Transverse colon (tissue), 4 donors: ENCODE measurements at regions not wholly inside any gene's neighbourhood (a gene's known extent, or its start where the extent isn't known, plus 50 kb on each side); places are given as distances from the start of the nearest gene placed in this dataset.

Experiments used
- DNase-seq: peaks from one replicate; pipeline ENCODE4 v3.0.0-alpha.2; 2019
- H3K27ac ChIP-seq, 4 donors: fragments of 200-600 bp; sonication (generic); 2 replicates each; pipeline ENCODE4 v1.5.1; 2016 to 2018; ENCODE audit warnings: inconsistent platforms in 4 of 4
- H3K27me3 ChIP-seq: fragments of 200-600 bp; sonication (generic); 2 replicates; pipeline ENCODE4 v1.5.1; 2017; ENCODE audit warnings: inconsistent platforms
- H3K36me3 ChIP-seq, 4 donors: fragments of 200-600 bp; sonication (generic); 2 replicates each; pipeline ENCODE4 v1.5.1; 2017 to 2019; ENCODE audit warnings: inconsistent platforms in 4 of 4
- H3K4me1 ChIP-seq, 4 donors: fragments of 200-600 bp; sonication (generic); 2 replicates each; pipeline ENCODE4 v1.5.1; 2017 to 2020; ENCODE audit warnings: inconsistent platforms in 4 of 4
- H3K4me3 ChIP-seq, 4 donors: fragments of 200-600 bp; sonication (generic); 1 replicate in 1 of 4; 2 replicates in 3 of 4; pipeline versions ENCODE4 v1.5.1 to v1.6.1; 2017 to 2019; ENCODE audit warnings: inconsistent platforms in 4 of 4
- H3K9me3 ChIP-seq, 2 donors: fragments of 200-600 bp; sonication (generic); 2 replicates each; pipeline ENCODE4 v1.5.1; 2017 to 2019; ENCODE audit warnings: inconsistent platforms in 2 of 2
- EP300 ChIP-seq: sonication (generic); formaldehyde crosslinking; IDR thresholded peaks from one replicate; pipeline ENCODE4 v1.6.1; 2017; ENCODE audit warnings: antibody characterized with exemption, low read depth
- POLR2A ChIP-seq: fragments of 450-650 bp; IDR thresholded peaks from one replicate; pipeline ENCODE4 v1.6.1; 2016; ENCODE audit warnings: antibody characterized with exemption, mild to moderate bottlenecking, moderate library complexity
- POLR2AphosphoS5 ChIP-seq, 3 donors: sonication (generic); formaldehyde crosslinking; IDR thresholded peaks; one replicate each; pipeline ENCODE4 v1.6.1; 2016; ENCODE audit warnings: antibody characterized with exemption in 3 of 3
- WGBS, 2 donors: methylation state at CpG; one replicate each; pipeline ENCODE4 v1.1.5; 2018; ENCODE audit warnings: low coverage in 1 of 2; 5-methylcytosine and 5-hydroxymethylcytosine counted together
- in situ Hi-C, 4 donors: fragments of 200-750 bp; cut with MboI; loops; one replicate each; pipeline versions ENCODE4 v1.15.0 to v1.15.1; 2017; ENCODE audit warnings: low sequenced_read_pairs in 3 of 4, low pct_ligation_motif_present in 1 of 4, low pct_unique_long_range_greater_than_20kb in 1 of 4
- intact Hi-C: fragments of 100-400 bp; cut with DNase I; formaldehyde crosslinking; loops from one replicate; pipeline ENCODE4 v1.15.1; 2023; ENCODE audit warnings: low total_unique reads
- TF ChIP-seq, protein P1 (sequence below), 5 experiments: fragments of 200-600 bp in 3 of 5; fragments of 450-650 bp in 2 of 5; sonication (generic) in 3 of 5; IDR thresholded peaks; 1 replicate in 2 of 5; 2 replicates in 3 of 5; pipeline ENCODE4 v1.5.1; 2016 to 2017; ENCODE audit warnings: antibody characterized with exemption in 5 of 5, inconsistent platforms in 3 of 5, mild to moderate bottlenecking in 2 of 5, moderate library complexity in 1 of 5

DNA sequence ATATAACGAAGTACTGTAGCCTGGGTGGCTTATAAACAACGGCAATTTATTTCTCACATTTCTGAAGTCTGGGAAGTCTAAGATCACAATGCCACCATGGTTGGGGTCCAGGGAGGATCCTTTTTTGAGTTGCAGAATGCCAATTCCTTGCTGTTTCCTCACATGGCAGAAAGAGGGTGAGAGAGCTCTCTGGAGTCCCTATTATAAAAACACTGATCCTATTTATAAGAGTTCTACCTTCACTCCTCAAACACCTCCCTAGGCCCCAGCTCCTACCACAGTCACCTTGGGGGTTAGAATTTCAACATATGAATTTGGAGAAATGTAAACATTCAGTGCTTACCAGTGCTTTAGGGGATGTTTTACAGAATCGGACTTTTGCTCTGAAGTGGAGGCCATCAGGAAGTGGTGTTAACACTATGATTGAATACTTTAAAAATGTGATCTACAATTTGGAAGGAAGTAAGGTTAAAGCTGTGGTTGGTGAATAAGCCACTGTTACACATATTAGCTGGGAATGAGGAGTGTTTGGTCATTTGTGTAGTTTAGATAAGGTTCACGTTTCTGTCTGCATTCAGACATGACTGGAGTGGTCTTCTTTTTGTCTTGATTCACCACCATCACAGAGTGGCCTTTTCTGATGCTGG lies 79.9 kb upstream of the SPTLC3 start:
- in situ Hi-C loops (loop anchor here in 2 of 4 donors (10.0 kb wide), 2 partner anchors 56 to 176 kb away; no protein-coding TSS in a partner anchor), intact Hi-C loops (loop anchor here (5.0 kb wide), 1 partner anchor 188 kb away; no protein-coding TSS in a partner anchor)
- Histone ChIP-seq H3K27ac (no peak overlapping the region), H3K9me3 (no peaks in the 10 kb centered on the region), H3K4me3 (no peak overlapping the region), H3K27me3 (no peaks in the 10 kb centered on the region), H3K4me1 (peaks cover 0 to 9% (median 0%) of the 10 kb centered on the region in 4 donors), H3K36me3 (no peaks in the 10 kb centered on the region)
- 32 to 44% methylated on average over 3 to 4 of the region's 4 CpGs for WGBS, 2 donors
- DNase-seq, result no peak
- TF ChIP-seq, protein P1, sequence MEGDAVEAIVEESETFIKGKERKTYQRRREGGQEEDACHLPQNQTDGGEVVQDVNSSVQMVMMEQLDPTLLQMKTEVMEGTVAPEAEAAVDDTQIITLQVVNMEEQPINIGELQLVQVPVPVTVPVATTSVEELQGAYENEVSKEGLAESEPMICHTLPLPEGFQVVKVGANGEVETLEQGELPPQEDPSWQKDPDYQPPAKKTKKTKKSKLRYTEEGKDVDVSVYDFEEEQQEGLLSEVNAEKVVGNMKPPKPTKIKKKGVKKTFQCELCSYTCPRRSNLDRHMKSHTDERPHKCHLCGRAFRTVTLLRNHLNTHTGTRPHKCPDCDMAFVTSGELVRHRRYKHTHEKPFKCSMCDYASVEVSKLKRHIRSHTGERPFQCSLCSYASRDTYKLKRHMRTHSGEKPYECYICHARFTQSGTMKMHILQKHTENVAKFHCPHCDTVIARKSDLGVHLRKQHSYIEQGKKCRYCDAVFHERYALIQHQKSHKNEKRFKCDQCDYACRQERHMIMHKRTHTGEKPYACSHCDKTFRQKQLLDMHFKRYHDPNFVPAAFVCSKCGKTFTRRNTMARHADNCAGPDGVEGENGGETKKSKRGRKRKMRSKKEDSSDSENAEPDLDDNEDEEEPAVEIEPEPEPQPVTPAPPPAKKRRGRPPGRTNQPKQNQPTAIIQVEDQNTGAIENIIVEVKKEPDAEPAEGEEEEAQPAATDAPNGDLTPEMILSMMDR (IDR thresholded peaks at IDR 0.05), result no peak
- TF ChIP-seq POLR2AphosphoS5 (IDR thresholded peaks at IDR 0.05) (no peak), POLR2A (no peak), EP300 (no peak)

GRCh38 chr20:12936020-12936419 lies 72.8 kb upstream of the SPTLC3 start:
- no peaks in the 10 kb centered on the region for H3K9me3 ChIP-seq
- in situ Hi-C loops (no loop called here), intact Hi-C loops (no loop called here)
- no peak for TF ChIP-seq EP300
- no peak for TF ChIP-seq POLR2AphosphoS5 (IDR thresholded peaks at IDR 0.05)
- TF ChIP-seq, protein P1 (IDR thresholded peaks at IDR 0.05), result no peak
- TF ChIP-seq POLR2A, result no peak
- DNase-seq, result no peak
- H3K36me3 ChIP-seq, result no peaks in the 10 kb centered on the region
- WGBS, 2 donors, result 73% methylated on average over 5 of the region's 5 CpGs; no CpG with 5 or more reads in 1 of the 2 donors
- no peak overlapping the region for H3K27ac ChIP-seq
- no peaks in the 10 kb centered on the region for H3K4me1 ChIP-seq
- H3K27me3 ChIP-seq, result no peaks in the 10 kb centered on the region
- no peak overlapping the region for H3K4me3 ChIP-seq

DNA sequence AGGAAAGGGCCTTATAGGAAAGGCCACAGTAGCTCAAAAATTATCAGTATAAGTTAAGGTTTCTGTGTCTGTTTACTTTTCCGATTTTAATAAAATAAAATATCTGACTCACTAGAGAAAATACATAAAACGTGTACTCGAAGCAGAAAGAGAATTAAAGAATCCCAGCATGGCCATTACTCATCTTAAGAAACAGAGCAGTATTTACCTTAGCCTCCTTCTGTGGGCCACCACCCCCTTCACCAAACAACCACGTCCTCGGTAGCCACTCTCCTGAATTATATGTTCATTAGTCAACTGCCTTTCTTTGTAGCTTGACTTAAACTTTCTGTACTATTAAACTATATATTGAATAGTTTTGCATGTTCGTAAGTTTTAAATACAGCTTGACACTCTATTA lies 72.2 kb upstream of the SPTLC3 start:
- no peak for DNase-seq
- WGBS, 2 donors, result 79 to 86% methylated on average over 6 of the region's 6 CpGs
- Histone ChIP-seq H3K9me3 (no peaks in the 10 kb centered on the region), H3K4me3 (no peak overlapping the region), H3K27ac (no peak overlapping the region), H3K36me3 (no peaks in the 10 kb centered on the region), H3K27me3 (no peaks in the 10 kb centered on the region), H3K4me1 (no peaks in the 10 kb centered on the region)
- in situ Hi-C loops, result no loop called here
- TF ChIP-seq EP300 (no peak), POLR2AphosphoS5 (IDR thresholded peaks at IDR 0.05) (no peak), POLR2A (no peak)
- TF ChIP-seq, protein P1 (IDR thresholded peaks at IDR 0.05), result no peak
- intact Hi-C loops, result no loop called here

DNA sequence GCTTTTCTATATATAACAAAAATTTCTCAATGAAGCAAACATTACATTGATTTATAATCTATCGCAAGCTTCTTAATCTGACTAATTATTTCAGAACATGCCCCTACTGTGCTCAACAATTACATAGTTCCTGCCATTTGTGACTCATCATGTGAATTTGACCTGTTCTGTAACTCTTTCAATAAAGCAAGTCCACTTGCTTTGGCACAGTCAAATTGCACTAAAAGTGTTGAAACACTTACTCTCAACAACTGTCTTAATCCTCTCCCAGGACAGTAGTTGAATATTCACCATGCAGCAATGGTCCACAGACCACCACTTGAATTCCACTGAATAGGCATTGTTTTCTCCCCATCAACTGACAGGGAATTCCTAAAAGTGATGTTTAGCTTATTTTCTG lies 67.7 kb upstream of the SPTLC3 start:
- Histone ChIP-seq H3K4me1 (no peaks in the 10 kb centered on the region), H3K4me3 (no peak overlapping the region), H3K27ac (no peak overlapping the region), H3K27me3 (no peaks in the 10 kb centered on the region), H3K9me3 (no peaks in the 10 kb centered on the region), H3K36me3 (no peaks in the 10 kb centered on the region)
- 100% methylated on average over 1 of the region's 1 CpG for WGBS, 2 donors
- intact Hi-C loops (no loop called here), in situ Hi-C loops (no loop called here)
- TF ChIP-seq EP300 (no peak), POLR2A (no peak), POLR2AphosphoS5 (IDR thresholded peaks at IDR 0.05) (no peak)
- TF ChIP-seq, protein P1 (IDR thresholded peaks at IDR 0.05), result no peak
- no peak for DNase-seq
